ENCODE measurements at regions not wholly inside any gene's neighbourhood (a gene's known extent, or its start where the extent isn't known, plus 50 kb on each side); places are given as distances from the start of the nearest gene placed in this dataset.
"Not testable (repeated sequence)": the region's sequence is repeated elsewhere in the genome, so short reads cannot be mapped to it uniquely, and the experiment has no call there.

DNA sequence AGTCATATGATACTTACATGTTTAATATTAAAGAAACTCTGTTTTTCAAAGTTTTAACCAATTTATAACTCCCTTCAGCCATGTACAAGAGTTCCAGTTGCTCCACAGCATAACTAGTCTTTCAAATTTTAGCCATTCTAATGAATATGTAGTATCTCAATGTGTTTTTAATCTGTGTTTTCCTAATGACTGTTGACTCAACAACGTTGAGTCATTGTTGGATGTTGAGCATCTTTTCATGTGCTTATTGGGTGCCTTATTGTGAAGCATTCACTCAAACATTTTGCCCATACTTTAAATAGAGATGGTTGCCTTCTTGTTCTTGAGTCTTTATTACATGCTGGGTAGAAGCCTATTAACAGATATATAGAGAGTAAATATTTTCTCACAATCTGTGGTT, 240.2 kb upstream of the LYPLAL1 start:
- TF ChIP-seq, protein P1, sequence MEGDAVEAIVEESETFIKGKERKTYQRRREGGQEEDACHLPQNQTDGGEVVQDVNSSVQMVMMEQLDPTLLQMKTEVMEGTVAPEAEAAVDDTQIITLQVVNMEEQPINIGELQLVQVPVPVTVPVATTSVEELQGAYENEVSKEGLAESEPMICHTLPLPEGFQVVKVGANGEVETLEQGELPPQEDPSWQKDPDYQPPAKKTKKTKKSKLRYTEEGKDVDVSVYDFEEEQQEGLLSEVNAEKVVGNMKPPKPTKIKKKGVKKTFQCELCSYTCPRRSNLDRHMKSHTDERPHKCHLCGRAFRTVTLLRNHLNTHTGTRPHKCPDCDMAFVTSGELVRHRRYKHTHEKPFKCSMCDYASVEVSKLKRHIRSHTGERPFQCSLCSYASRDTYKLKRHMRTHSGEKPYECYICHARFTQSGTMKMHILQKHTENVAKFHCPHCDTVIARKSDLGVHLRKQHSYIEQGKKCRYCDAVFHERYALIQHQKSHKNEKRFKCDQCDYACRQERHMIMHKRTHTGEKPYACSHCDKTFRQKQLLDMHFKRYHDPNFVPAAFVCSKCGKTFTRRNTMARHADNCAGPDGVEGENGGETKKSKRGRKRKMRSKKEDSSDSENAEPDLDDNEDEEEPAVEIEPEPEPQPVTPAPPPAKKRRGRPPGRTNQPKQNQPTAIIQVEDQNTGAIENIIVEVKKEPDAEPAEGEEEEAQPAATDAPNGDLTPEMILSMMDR (IDR thresholded peaks at IDR 0.05; ENCODE audit: extremely low read depth, missing control alignments) = no peak
- no peak for DNase-seq (ENCODE audit: low spot score)

DNA sequence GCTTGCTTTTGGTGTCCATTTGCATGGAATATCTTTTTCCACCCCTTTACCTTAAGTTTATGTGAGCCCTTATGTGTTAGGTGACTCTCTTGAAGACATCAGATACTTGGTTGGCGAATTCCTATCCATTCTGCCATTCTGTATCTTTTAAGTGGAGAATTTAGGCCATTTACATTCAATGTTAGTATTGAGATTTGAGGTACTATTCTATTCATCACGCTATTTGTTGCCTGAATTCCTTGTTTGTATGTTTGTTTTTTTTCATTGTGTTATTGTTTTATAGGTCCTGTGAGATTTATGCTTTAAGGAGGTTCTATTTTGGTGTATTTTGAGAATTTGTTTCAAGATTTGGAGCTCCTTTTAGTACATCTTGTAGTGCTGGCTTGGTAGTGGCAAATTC, 238.3 kb upstream of the LYPLAL1 start:
- not testable (repeated sequence) for DNase-seq (ENCODE audit: low spot score)

DNA sequence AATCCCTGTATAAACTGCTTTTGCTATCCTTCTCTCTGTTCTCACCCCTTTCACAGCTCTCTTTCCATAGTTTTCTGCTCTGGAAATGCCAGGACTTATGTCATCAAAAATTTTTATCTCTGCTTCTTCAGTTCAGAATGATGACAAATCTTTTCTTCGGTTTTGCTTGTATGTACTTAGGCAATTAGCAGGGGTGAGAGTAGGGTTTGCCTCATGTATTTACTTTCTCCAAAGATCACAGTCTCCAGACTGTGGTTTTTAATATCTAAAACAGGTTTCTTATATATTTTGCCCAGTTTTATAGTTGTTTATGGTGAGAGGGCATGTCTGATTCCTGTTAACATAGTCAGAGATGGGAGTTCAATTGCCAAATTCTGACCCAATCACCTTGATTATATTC, 235.4 kb upstream of the LYPLAL1 start:
- TF ChIP-seq, protein P1 (IDR thresholded peaks at IDR 0.05; ENCODE audit: extremely low read depth, missing control alignments) = no peak
- no peak for DNase-seq (ENCODE audit: low spot score)

DNA sequence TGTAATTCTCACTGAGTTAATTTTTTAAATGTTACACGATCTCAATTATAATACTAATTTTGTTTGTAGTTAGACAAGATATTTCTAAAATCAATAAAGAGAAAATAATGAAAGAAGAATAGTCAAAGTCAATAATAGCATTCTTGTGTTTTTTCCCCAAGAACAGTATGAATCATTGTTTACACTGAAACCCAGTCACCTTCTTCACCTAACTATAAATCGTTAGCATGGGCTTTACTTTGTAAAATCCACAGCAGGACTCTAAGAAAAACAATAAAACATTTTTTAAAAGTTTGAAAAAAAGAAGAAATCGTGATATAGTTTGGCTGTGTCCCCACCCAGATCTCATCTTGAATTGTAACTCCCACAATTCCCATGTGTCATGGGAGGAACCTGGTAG, 234.6 kb upstream of the LYPLAL1 start:
- no peak for DNase-seq (ENCODE audit: low spot score)

DNA sequence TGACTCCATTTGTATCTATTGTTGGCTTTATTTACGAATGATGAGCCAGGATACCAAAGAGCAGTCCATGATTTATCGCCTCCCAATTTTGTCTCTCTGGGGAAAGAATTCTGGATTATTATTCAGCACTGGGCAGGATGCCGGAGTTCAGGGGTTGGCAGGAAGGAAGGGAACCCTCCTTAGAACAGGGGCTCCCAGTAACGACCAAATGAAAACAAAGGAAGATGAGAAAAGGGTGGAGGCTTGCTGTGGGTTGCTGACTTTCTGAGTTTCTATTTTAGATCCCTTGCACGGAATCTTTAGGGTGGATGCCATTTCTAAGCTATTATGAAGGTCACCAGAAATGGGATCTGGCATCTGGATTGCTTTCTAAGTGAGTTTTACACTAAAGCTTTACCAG, 231.2 kb upstream of the LYPLAL1 start:
- TF ChIP-seq, protein P1 (IDR thresholded peaks at IDR 0.05; ENCODE audit: extremely low read depth, missing control alignments) = no peak

More for the DNA sequence above, 234.6 kb upstream of the LYPLAL1 start:
- TF ChIP-seq, protein P1 (IDR thresholded peaks at IDR 0.05; ENCODE audit: extremely low read depth, missing control alignments) = no peak

DNA sequence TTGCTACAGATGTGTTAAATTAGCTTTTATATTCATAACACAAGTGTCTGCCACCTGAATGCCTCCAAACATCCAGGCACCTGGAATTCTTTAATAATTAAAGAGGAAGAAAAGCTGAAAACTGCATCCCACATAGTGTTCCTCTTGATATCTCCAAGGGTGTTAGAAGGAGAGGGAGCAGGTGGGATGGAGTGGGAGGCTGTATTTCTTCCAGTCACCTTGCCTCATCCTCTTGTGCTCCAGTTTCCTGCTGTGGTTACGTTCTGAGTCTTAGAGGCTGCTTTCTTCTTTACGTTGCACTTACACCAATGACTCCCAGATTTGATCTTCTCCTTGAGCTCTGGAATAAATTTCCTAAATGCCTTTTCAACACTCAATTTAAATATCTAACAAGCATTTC, 230.3 kb upstream of the LYPLAL1 start:
- DNase-seq (ENCODE audit: low spot score) = no peak
- TF ChIP-seq, protein P1 (IDR thresholded peaks at IDR 0.05; ENCODE audit: extremely low read depth, missing control alignments) = no peak

More for the DNA sequence above, 231.2 kb upstream of the LYPLAL1 start:
- DNase-seq (ENCODE audit: low spot score) = no peak

DNA sequence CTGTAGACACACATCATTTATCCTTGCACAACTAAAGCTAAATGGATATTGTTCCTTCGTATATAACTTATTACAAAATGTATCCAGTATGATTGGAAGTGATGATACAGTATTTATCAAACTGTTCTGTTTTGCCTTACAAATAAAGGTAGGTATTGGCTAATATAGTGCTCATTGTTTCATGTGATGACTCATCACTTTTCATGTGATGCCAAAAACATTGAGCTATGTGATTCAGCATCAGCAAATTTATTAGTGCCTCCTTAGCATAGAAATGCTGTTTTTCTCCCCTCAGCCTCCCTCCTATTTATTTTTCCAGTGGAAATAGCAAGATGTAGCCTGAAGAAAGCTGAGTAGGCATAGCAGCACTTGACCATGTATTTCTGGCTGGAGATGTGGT, 228.6 kb upstream of the LYPLAL1 start:
- no peak for DNase-seq (ENCODE audit: low spot score)
- TF ChIP-seq, protein P1 (IDR thresholded peaks at IDR 0.05; ENCODE audit: extremely low read depth, missing control alignments) = no peak

DNA sequence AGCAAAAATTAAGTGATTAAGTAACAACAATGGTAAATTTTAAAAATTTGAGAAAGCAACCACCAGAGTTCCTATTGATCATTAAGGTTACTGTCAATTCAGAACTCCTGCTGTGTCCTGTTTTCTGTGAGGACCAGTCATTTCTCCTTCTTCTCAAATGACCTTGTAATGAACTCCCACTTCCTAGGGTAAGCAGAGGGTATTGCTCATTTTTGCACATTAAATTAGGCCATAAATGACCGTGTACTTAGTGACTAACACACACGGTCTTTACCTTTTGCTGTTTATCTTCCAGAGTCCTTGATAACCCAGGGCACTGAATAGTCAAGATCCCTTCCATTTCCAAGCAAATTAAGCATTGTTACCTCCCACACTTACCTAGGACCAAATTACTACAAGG, 227.5 kb upstream of the LYPLAL1 start:
- TF ChIP-seq, protein P1 (IDR thresholded peaks at IDR 0.05; ENCODE audit: extremely low read depth, missing control alignments) = no peak
- no peak for DNase-seq (ENCODE audit: low spot score)

Measured in GM20000 (cell line).